ENCODE measurements at regions not wholly inside any gene's neighbourhood (a gene's known extent, or its start where the extent isn't known, plus 50 kb on each side); places are given as distances from the start of the nearest gene placed in this dataset.
A peak's percentile ranks its signal among the peaks of the same experiment; 100 is the strongest.

DNA sequence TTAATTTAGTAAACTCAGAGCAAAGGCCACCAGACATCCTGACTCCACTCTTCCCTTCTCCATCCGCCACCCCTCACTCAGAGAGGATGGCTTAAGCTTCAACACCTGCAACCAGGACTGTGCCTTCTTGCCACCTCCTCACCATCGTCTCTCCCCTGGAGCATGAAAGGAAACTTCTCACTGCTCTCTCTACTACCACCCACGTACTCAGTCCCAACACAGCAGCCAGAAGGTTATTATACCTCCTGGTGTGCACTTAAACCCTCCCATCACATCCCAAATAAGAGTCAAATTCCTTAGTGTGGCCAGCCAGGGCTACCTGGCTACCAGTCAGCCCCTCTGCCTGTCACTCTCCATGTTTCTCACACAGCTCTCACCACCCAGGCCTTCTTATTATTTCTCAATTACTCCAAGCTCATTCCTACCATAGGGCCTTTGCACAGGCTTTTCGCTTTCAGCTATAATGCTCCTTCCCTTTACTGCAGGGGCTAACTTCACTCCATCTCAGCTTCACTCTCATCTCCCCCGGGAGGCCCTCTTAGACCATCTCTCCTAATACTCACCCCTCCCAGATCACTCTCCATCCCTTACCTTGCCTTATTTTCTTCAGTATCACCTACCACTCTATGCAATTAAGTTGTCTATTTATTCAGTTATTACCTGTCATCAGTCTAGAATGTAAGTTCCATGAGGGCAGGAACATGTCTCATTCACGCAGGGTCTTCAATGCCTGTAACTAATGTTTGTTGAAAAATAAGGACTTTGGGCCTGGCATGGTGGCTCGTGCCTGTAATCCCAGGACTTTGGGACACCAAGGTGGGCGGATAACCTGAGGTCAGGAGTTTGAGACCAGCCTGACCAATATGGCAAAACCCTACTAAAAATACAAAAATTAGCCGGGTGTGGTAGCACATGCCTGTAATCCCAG, 137.5 kb downstream of the TOMM20 start:
- no TSS peak for BruUV-seq (replicated peaks)

More for the DNA sequence above, 137.5 kb downstream of the TOMM20 start:
- CTCF ChIA-PET (ENCODE audit: low intra/inter-chr PET ratio, low total read pairs): no interaction called here
- WGBS (ENCODE audit: low lambda C conversion rate): 92% methylated on average over 9 of the region's 9 CpGs
- Histone ChIP-seq H3K4me1 (ENCODE audit: insufficient read depth, low read length) (peaks cover 65% of the 10 kb centered on the region), H3K36me3 (replicated peaks in 1 of 2; ENCODE audit: control insufficient read depth in 1 of 2, insufficient read depth in 2 of 2, low read length in 2 of 2) (no peaks in the 10 kb centered on the region), H2AFZ (ENCODE audit: low read length) (no peak overlapping the region), H3K9ac (ENCODE audit: insufficient read depth, low read depth, low read length) (no peak overlapping the region), H3K4me2 (ENCODE audit: low read depth, low read length) (no peak overlapping the region), H3K79me2 (ENCODE audit: insufficient read depth, low read length) (no peaks in the 10 kb centered on the region), H3K27me3 (ENCODE audit: control insufficient read depth in 1 of 2, insufficient read depth in 2 of 2, low read length in 2 of 2) (no peaks in the 10 kb centered on the region), H4K20me1 (ENCODE audit: insufficient read depth, low read length) (no peaks in the 10 kb centered on the region), H3K4me3 (replicated peaks in 1 of 3; ENCODE audit: insufficient read depth in 1 of 3, low read depth in 2 of 3, low read length in 3 of 3) (no peak overlapping the region), H3K9me3 (ENCODE audit: low read length) (no peaks in the 10 kb centered on the region), H3K27ac (ENCODE audit: extremely low read length, insufficient read depth, low read length) (no peak overlapping the region)
- POLR2A ChIA-PET: interaction anchor here (6.0 kb wide), 1 partner anchor 17 kb away, joined by 104 read pairs; no protein-coding TSS in a partner anchor
- no peak for ATAC-seq
- in situ Hi-C loops (cut with HindIII; ENCODE audit: extremely low pct_ligation_motif_present, low pct_unique_long_range_greater_than_20kb) (no loop called here), intact Hi-C loops (cut with micrococcal nuclease; ENCODE audit: unreplicated experiment) (no loop called here)
- no peak for FAIRE-seq
- no peak for DNase-seq (ENCODE audit: low spot score)
- TF ChIP-seq, protein P1, sequence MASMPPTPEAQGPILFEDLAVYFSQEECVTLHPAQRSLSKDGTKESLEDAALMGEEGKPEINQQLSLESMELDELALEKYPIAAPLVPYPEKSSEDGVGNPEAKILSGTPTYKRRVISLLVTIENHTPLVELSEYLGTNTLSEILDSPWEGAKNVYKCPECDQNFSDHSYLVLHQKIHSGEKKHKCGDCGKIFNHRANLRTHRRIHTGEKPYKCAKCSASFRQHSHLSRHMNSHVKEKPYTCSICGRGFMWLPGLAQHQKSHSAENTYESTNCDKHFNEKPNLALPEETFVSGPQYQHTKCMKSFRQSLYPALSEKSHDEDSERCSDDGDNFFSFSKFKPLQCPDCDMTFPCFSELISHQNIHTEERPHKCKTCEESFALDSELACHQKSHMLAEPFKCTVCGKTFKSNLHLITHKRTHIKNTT (CRISPR knock-in tag; IDR thresholded peaks at IDR 0.05): no peak
- TF ChIP-seq, protein P2, sequence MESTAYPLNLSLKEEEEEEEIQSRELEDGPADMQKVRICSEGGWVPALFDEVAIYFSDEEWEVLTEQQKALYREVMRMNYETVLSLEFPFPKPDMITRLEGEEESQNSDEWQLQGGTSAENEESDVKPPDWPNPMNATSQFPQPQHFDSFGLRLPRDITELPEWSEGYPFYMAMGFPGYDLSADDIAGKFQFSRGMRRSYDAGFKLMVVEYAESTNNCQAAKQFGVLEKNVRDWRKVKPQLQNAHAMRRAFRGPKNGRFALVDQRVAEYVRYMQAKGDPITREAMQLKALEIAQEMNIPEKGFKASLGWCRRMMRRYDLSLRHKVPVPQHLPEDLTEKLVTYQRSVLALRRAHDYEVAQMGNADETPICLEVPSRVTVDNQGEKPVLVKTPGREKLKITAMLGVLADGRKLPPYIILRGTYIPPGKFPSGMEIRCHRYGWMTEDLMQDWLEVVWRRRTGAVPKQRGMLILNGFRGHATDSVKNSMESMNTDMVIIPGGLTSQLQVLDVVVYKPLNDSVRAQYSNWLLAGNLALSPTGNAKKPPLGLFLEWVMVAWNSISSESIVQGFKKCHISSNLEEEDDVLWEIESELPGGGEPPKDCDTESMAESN (CRISPR knock-in tag; conservative IDR thresholded peaks at IDR 0.05): peak; percentile 81
